A673 (cell line): ENCODE measurements at regions not wholly inside any gene's neighbourhood (a gene's known extent, or its start where the extent isn't known, plus 50 kb on each side); places are given as distances from the start of the nearest gene placed in this dataset.

Source experiments
- BruUV-seq: library from RNA; stranded (reverse); fragments of 400-500 nt; replicated peaks from 2 replicates; lab custom pipeline; 2021; lab: Mats Ljungman, UMichigan
- CTCF ChIA-PET: fragments of 300-600 bp; sonication (Branson Sonifier 250); formaldehyde crosslinking; loops from one replicate; lab custom pipeline; 2022; ENCODE audit warnings: antibody characterized with exemption; lab: Charles Lee
- POLR2A ChIA-PET: fragments of 300-600 bp; sonication (Branson Sonifier 250); formaldehyde crosslinking; loops from one replicate; lab custom pipeline; 2022; ENCODE audit warnings: antibody characterized with exemption; ENCODE audit not compliant: low non-redundant PET; lab: Charles Lee
- DNase-seq: peaks from one replicate; pipeline ENCODE4 v3.0.0-alpha.2; 2015; ENCODE audit warnings: low spot score
- H3K27ac ChIP-seq: fragments of 200-600 bp; sonication (generic); 2 replicates; pipeline ENCODE4 v1.5.1; 2016; ENCODE audit warnings: mixed run types, low read depth, mild to moderate bottlenecking, mixed read lengths, antibody characterized with exemption, low read length; ENCODE audit not compliant: poor library complexity, severe bottlenecking
- H3K27me3 ChIP-seq: fragments of 200-600 bp; sonication (generic); replicated peaks from 2 replicates; pipeline ENCODE4 v1.6.1; 2017; ENCODE audit warnings: mixed run types, low read depth, mild to moderate bottlenecking, mixed read lengths, antibody characterized with exemption, low read length; ENCODE audit not compliant: insufficient read depth, poor library complexity
- H3K36me3 ChIP-seq: fragments of 200-600 bp; sonication (generic); 2 replicates; pipeline ENCODE4 v1.6.1; 2016; ENCODE audit warnings: mixed run types, mild to moderate bottlenecking, mixed read lengths, antibody characterized with exemption, low read length; ENCODE audit not compliant: insufficient read depth, poor library complexity, severe bottlenecking
- H3K4me1 ChIP-seq: fragments of 200-600 bp; sonication (generic); 2 replicates; pipeline ENCODE4 v1.6.1; 2017; ENCODE audit warnings: mixed run types, mild to moderate bottlenecking, mixed read lengths, antibody characterized with exemption, low read length; ENCODE audit not compliant: insufficient read depth, poor library complexity, severe bottlenecking
- H3K4me3 ChIP-seq: fragments of 200-600 bp; sonication (generic); 2 replicates; pipeline ENCODE4 v1.5.1; 2016; ENCODE audit warnings: low read depth, mixed run types, mild to moderate bottlenecking, mixed read lengths, low read length; ENCODE audit not compliant: poor library complexity, severe bottlenecking
- H3K9me3 ChIP-seq: fragments of 200-600 bp; sonication (generic); 2 replicates; pipeline ENCODE4 v1.6.1; 2016; ENCODE audit warnings: mixed run types, low read depth, mild to moderate bottlenecking, mixed read lengths, antibody characterized with exemption, low read length; ENCODE audit not compliant: poor library complexity, severe bottlenecking
- EZH2 ChIP-seq: fragments of 200-600 bp; sonication (generic); IDR thresholded peaks from 2 replicates; pipeline ENCODE4 v1.6.1; 2017; ENCODE audit warnings: borderline replicate concordance, low read depth, mild to moderate bottlenecking, mixed read lengths, antibody characterized with exemption, low read length; ENCODE audit not compliant: poor library complexity, severe bottlenecking
- intact Hi-C: fragments of 100-400 bp; cut with micrococcal nuclease; formaldehyde crosslinking; loops from one replicate; pipeline ENCODE4 v1.10.0; 2022; ENCODE audit not compliant: unreplicated experiment
- TF ChIP-seq, protein P1 (sequence below): fragments of 300-800, 200-600 bp; sonication (generic); conservative IDR thresholded peaks from 2 replicates; pipeline ENCODE4 v1.5.1; 2017; ENCODE audit warnings: low read depth, mild to moderate bottlenecking, antibody characterized with exemption, low read length, moderate library complexity, mixed read lengths

DNA sequence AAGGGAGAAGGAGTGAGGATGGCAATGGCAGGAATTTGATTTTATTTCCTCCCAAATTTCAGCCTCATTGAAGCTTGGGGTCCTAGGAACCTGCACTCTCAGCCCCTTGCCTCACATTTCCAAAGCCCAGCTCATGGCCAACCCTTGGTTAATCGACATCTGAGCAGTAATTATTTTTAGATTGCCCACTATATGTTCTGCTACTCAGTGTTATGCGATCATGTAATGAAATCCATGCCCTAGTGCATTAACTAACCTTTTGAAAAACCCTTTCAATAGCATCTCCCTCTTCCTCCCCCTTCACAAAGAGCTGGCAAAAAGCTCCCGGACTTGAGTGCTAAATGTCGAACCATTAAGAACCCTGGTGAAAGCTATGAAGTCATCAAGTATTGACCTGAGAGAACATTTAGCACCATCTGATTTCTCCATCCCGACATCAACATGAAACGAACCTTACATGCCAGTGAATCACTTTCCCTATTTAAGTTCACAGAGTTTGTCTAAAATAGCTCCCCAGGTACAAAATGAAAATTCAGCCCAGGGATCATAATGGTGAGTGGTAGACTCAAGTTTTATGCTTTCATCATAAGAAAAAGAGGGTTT lies 59.2 kb upstream of the RPS6KA3 start:
- no peaks in the 10 kb centered on the region for H3K9me3 ChIP-seq
- no peaks in the 10 kb centered on the region for H3K36me3 ChIP-seq
- no peak for TF ChIP-seq EZH2
- TF ChIP-seq, protein P1, sequence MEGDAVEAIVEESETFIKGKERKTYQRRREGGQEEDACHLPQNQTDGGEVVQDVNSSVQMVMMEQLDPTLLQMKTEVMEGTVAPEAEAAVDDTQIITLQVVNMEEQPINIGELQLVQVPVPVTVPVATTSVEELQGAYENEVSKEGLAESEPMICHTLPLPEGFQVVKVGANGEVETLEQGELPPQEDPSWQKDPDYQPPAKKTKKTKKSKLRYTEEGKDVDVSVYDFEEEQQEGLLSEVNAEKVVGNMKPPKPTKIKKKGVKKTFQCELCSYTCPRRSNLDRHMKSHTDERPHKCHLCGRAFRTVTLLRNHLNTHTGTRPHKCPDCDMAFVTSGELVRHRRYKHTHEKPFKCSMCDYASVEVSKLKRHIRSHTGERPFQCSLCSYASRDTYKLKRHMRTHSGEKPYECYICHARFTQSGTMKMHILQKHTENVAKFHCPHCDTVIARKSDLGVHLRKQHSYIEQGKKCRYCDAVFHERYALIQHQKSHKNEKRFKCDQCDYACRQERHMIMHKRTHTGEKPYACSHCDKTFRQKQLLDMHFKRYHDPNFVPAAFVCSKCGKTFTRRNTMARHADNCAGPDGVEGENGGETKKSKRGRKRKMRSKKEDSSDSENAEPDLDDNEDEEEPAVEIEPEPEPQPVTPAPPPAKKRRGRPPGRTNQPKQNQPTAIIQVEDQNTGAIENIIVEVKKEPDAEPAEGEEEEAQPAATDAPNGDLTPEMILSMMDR: no peak
- no peak overlapping the region for H3K27ac ChIP-seq
- BruUV-seq: no TSS peak
- intact Hi-C loops: no loop called here
- no peaks in the 10 kb centered on the region for H3K4me1 ChIP-seq
- H3K27me3 ChIP-seq: no peaks in the 10 kb centered on the region
- no peak overlapping the region for H3K4me3 ChIP-seq
- CTCF ChIA-PET: no interaction called here
- no peak for DNase-seq
- POLR2A ChIA-PET: no interaction called here

DNA sequence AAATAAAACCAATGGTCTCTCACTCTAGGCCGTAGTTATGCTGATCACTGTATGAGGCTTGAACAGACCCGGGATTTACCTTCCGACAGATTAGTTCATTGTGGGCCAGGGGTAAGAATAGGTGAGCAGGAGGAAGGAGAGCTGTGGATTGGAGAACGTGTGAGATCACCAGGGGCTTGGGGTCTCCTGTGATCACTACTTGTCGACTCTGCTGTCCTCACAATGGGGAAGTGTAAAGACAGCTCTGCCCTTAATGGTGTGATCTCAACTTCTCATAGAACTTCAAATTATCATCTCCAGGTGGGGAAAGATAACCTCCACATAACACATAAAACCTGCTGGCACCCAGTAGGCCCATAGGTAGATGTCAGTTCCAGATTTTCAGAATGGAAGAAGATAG lies 56.2 kb upstream of the RPS6KA3 start:
- Histone ChIP-seq H3K4me1 (no peaks in the 10 kb centered on the region), H3K36me3 (no peaks in the 10 kb centered on the region), H3K27me3 (no peaks in the 10 kb centered on the region), H3K27ac (no peak overlapping the region), H3K4me3 (no peak overlapping the region), H3K9me3 (no peaks in the 10 kb centered on the region)
- POLR2A ChIA-PET: no interaction called here
- BruUV-seq: no TSS peak
- TF ChIP-seq, protein P1: no peak
- TF ChIP-seq EZH2: no peak
- intact Hi-C loops: no loop called here
- CTCF ChIA-PET: no interaction called here
- DNase-seq: no peak

DNA sequence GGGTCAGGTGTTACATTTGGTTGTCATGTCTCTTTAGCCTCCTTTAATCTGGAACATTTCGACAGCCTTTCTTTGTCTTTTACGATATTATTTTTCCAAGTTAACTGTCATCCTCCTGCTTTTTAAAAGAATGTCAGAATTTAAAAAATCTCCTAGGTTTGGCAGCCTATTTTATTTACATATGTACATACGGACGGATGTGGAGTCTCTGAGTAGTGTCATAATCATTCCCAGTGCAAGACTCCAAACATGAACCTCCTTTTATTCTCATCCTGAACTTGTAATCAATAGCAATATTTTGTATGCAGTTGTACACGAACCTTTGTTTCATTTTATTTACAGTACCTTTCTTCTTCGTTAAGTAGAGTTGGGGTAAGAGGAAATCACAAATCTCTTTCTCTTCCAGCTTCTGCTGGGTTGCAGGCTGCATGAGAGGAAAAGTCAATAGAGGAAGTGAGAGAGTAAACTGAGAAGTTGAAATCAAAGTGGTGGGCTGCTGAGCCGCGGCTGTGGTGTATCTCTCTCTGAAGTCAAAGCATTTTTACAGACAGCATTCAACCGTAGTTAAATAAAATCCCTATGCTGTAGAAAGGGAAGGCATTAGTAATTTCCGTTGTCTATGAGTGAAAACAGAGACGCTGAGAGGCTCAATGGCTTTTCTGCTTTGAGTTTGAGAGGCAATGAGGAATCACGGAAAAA lies 53.9 kb upstream of the RPS6KA3 start:
- no peak overlapping the region for H3K4me3 ChIP-seq
- H3K9me3 ChIP-seq: no peaks in the 10 kb centered on the region
- TF ChIP-seq, protein P1: no peak
- TF ChIP-seq EZH2: no peak
- CTCF ChIA-PET: no interaction called here
- H3K27ac ChIP-seq: no peak overlapping the region
- H3K27me3 ChIP-seq: no peaks in the 10 kb centered on the region
- intact Hi-C loops: no loop called here
- no TSS peak for BruUV-seq
- H3K36me3 ChIP-seq: no peaks in the 10 kb centered on the region
- no peak for DNase-seq
- POLR2A ChIA-PET: no interaction called here
- no peaks in the 10 kb centered on the region for H3K4me1 ChIP-seq
